WTC11 (cell line): ENCODE measurements at regions not wholly inside any gene's neighbourhood (a gene's known extent, or its start where the extent isn't known, plus 50 kb on each side); places are given as distances from the start of the nearest gene placed in this dataset.
A peak's percentile ranks its signal among the peaks of the same experiment; 100 is the strongest.

Source experiments
- ATAC-seq: fragments of 200-7000 bp; cut with Tn5 transposase; 2 replicates; pipeline ENCODE4 v1.10.0; 2021; ENCODE audit warnings: mild to moderate bottlenecking, moderate library complexity
- CTCF ChIA-PET: fragments of 300-600 bp; sonication (Branson Sonifier 250); formaldehyde crosslinking; loops from one replicate; lab custom pipeline; 2021; ENCODE audit warnings: antibody characterized with exemption; lab: Charles Lee
- POLR2A ChIA-PET: fragments of 350-600 bp; sonication (Branson Sonifier 250); formaldehyde crosslinking; loops from one replicate; lab custom pipeline; 2021; ENCODE audit warnings: antibody characterized with exemption; lab: Charles Lee
- DNase-seq: peaks from one replicate; pipeline ENCODE4 v3.0.0; 2021; ENCODE audit warnings: low spot score
- H3K27ac Mint-ChIP-seq: 2 replicates; pipeline ENCODE4 v1.8.0; 2021; ENCODE audit warnings: mixed read lengths
- H3K27me3 Mint-ChIP-seq: 2 replicates; pipeline ENCODE4 v1.8.0; 2021; ENCODE audit warnings: low read depth, mild to moderate bottlenecking, moderate library complexity, mixed read lengths
- H3K36me3 Mint-ChIP-seq: 2 replicates; pipeline ENCODE4 v1.8.0; 2021; ENCODE audit warnings: mixed read lengths
- H3K4me1 Mint-ChIP-seq: 2 replicates; pipeline ENCODE4 v1.8.0; 2022; ENCODE audit warnings: mixed read lengths
- H3K4me3 Mint-ChIP-seq: 2 replicates; pipeline ENCODE4 v1.8.0; 2021; ENCODE audit warnings: mild to moderate bottlenecking, moderate library complexity, mixed read lengths
- H3K9me3 Mint-ChIP-seq: 2 replicates; pipeline ENCODE4 v1.8.0; 2021; ENCODE audit warnings: mixed read lengths
- CBFB ChIP-seq: sonication (generic); formaldehyde crosslinking; IDR thresholded peaks from 2 replicates; pipeline ENCODE4 v1.8.1; 2022; ENCODE audit warnings: mild to moderate bottlenecking, low read depth, missing genetic modification reagents
- FOXJ3 ChIP-seq: sonication (generic); formaldehyde crosslinking; IDR thresholded peaks from 2 replicates; pipeline ENCODE4 v1.9.0; 2021; ENCODE audit warnings: missing genetic modification reagents, mild to moderate bottlenecking, borderline replicate concordance
- FOXP1 ChIP-seq: sonication (generic); formaldehyde crosslinking; IDR thresholded peaks from 2 replicates; pipeline ENCODE4 v1.8.0; 2022; ENCODE audit warnings: missing genetic modification reagents, mild to moderate bottlenecking, moderate library complexity, borderline replicate concordance
- GABPB1 ChIP-seq: sonication (generic); formaldehyde crosslinking; IDR thresholded peaks from 2 replicates; pipeline ENCODE4 v1.8.1; 2023; ENCODE audit warnings: mild to moderate bottlenecking, missing genetic modification reagents
- JAZF1 ChIP-seq: fragments of 250-450 bp; sonication (Bioruptor Pico); IDR thresholded peaks from 2 replicates; pipeline ENCODE4 v1.9.0; 2021; ENCODE audit warnings: moderate library complexity, mild to moderate bottlenecking, inconsistent platforms
- JUN ChIP-seq: sonication (generic); formaldehyde crosslinking; IDR thresholded peaks from 2 replicates; pipeline ENCODE4 v1.8.0; 2023; ENCODE audit warnings: mild to moderate bottlenecking, missing genetic modification reagents
- NR1H2 ChIP-seq: sonication (generic); formaldehyde crosslinking; IDR thresholded peaks from 2 replicates; pipeline ENCODE4 v1.9.0; 2021; ENCODE audit warnings: mild to moderate bottlenecking, moderate library complexity, missing genetic modification reagents
- NR3C1 ChIP-seq: sonication (generic); formaldehyde crosslinking; conservative IDR thresholded peaks from 2 replicates; pipeline ENCODE4 v1.8.1; 2023; ENCODE audit warnings: low read depth, mild to moderate bottlenecking, missing genetic modification reagents
- TEAD4 ChIP-seq: sonication (generic); formaldehyde crosslinking; IDR thresholded peaks from 2 replicates; pipeline ENCODE4 v1.8.0; 2022; ENCODE audit warnings: mild to moderate bottlenecking, missing genetic modification reagents
- ZBTB21 ChIP-seq: sonication (generic); formaldehyde crosslinking; IDR thresholded peaks from 2 replicates; pipeline ENCODE4 v1.8.1; 2023; ENCODE audit warnings: mild to moderate bottlenecking, missing genetic modification reagents, borderline replicate concordance
- ZNF138 ChIP-seq: sonication (generic); formaldehyde crosslinking; conservative IDR thresholded peaks from 2 replicates; pipeline ENCODE4 v1.8.1; 2022; ENCODE audit warnings: mild to moderate bottlenecking, moderate library complexity, missing genetic modification reagents
- ZNF671 ChIP-seq: fragments of 250-450 bp; sonication (Bioruptor Pico); IDR thresholded peaks from 2 replicates; pipeline ENCODE4 v1.8.0; 2021; ENCODE audit warnings: mild to moderate bottlenecking
- TF ChIP-seq, protein P1 (sequence below): fragments of 250-450 bp; sonication (Bioruptor Pico); IDR thresholded peaks from 2 replicates; pipeline ENCODE4 v1.8.0; 2021; ENCODE audit warnings: mild to moderate bottlenecking
- TF ChIP-seq, protein P2 (sequence below): sonication (generic); formaldehyde crosslinking; IDR thresholded peaks from 2 replicates; pipeline ENCODE4 v1.8.0; 2022; ENCODE audit warnings: mild to moderate bottlenecking, missing genetic modification reagents
- TF ChIP-seq, protein P3 (sequence below): sonication (generic); formaldehyde crosslinking; IDR thresholded peaks from 2 replicates; pipeline ENCODE4 v1.8.1; 2023; ENCODE audit warnings: mild to moderate bottlenecking, moderate library complexity, missing genetic modification reagents
- TF ChIP-seq, protein P4 (sequence below): sonication (generic); formaldehyde crosslinking; IDR thresholded peaks from 2 replicates; pipeline ENCODE4 v1.8.1; 2022; ENCODE audit warnings: missing genetic modification reagents, borderline replicate concordance
- TF ChIP-seq, protein P5 (sequence below): sonication (generic); formaldehyde crosslinking; IDR thresholded peaks from 2 replicates; pipeline ENCODE4 v1.8.1; 2022; ENCODE audit warnings: low read depth, mild to moderate bottlenecking, moderate library complexity, missing genetic modification reagents, borderline replicate concordance
- TF ChIP-seq, protein P6 (sequence below): sonication (generic); formaldehyde crosslinking; IDR thresholded peaks from 2 replicates; pipeline ENCODE4 v1.8.0; 2022; ENCODE audit warnings: mild to moderate bottlenecking, missing genetic modification reagents
- TF ChIP-seq, protein P7 (sequence below): sonication (generic); formaldehyde crosslinking; conservative IDR thresholded peaks from 2 replicates; pipeline ENCODE4 v1.8.1; 2022; ENCODE audit warnings: mild to moderate bottlenecking, missing genetic modification reagents
- TF ChIP-seq, protein P8 (sequence below): sonication (generic); formaldehyde crosslinking; IDR thresholded peaks from 2 replicates; pipeline ENCODE4 v1.8.1; 2023; ENCODE audit warnings: mild to moderate bottlenecking, missing genetic modification reagents

DNA sequence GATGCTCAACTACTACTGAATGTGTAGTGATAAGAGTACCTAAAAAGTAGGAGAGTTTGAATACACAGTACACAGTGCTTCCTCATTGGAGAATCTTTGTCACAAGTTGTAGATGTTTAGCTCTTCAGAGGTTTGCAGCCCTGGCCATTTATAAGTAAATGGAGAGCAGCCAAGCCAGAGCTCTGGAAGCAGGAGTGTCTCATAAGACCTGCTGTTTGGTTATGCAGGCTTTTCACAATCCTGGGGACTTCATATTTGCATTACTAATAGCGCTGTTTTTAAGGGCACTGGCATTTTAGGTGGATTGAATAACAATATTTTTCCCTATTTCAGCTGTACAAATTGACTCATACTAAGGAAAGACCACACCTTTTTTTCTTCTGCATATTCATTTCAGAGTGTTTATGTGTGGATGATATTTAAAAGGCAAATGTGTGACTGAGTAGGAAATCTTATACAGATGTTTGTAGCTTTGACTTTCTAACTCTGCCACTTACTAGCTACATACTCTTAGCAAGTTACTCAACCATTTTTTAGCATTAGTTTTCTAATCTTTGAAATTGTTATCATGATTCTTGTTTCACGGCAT is 730.5 kb upstream of the MAP3K7 start:
- no peak overlapping the region for H3K4me3 Mint-ChIP-seq

DNA sequence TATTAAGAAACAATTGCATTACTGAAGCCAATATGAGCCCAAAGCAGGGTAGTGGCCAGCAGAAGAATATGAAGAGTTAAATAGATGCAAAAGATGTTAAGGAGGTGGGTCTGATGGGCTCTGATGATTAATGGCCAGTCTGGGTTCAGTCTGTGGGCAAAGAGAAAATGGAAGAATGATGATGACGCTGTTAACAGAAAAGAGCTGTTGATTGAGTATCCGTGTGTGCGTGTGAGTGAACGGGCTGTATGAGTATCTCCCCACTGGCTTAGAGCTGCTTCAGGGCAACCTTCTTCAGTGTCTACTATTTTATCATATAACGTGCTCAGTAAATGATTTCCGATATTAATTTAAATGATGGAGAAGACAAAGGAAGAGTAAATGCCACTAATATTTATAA is 723.3 kb upstream of the MAP3K7 start:
- POLR2A ChIA-PET = interaction anchor here (0.7 kb wide), 1 partner anchor 1394 kb away, joined by 3 read pairs; no protein-coding TSS in a partner anchor
- Mint-ChIP-seq H3K9me3 (0 out of 2 replicates have a peak, but pooled peaks cover 2% of the 10 kb centered on the region), H3K4me3 (no peak overlapping the region), H3K36me3 (no peaks in the 10 kb centered on the region), H3K27ac (no peak overlapping the region), H3K4me1 (no peaks in the 10 kb centered on the region), H3K27me3 (peaks cover 60% of the 10 kb centered on the region)
- TF ChIP-seq, protein P1, sequence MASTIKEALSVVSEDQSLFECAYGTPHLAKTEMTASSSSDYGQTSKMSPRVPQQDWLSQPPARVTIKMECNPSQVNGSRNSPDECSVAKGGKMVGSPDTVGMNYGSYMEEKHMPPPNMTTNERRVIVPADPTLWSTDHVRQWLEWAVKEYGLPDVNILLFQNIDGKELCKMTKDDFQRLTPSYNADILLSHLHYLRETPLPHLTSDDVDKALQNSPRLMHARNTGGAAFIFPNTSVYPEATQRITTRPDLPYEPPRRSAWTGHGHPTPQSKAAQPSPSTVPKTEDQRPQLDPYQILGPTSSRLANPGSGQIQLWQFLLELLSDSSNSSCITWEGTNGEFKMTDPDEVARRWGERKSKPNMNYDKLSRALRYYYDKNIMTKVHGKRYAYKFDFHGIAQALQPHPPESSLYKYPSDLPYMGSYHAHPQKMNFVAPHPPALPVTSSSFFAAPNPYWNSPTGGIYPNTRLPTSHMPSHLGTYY (CRISPR knock-in tag) = no peak
- TF ChIP-seq, protein P2, sequence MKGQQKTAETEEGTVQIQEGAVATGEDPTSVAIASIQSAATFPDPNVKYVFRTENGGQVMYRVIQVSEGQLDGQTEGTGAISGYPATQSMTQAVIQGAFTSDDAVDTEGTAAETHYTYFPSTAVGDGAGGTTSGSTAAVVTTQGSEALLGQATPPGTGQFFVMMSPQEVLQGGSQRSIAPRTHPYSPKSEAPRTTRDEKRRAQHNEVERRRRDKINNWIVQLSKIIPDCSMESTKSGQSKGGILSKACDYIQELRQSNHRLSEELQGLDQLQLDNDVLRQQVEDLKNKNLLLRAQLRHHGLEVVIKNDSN (CRISPR knock-in tag) = no peak
- TF ChIP-seq FOXJ3 (CRISPR knock-in tag) (no peak), ZNF138 (no peak), CBFB (no peak), ZNF671 (CRISPR knock-in tag) (no peak), NR3C1 (CRISPR knock-in tag) (no peak), JAZF1 (CRISPR knock-in tag) (no peak), NR1H2 (CRISPR knock-in tag) (no peak), GABPB1 (CRISPR knock-in tag) (no peak), ZBTB21 (CRISPR knock-in tag) (no peak)
- TF ChIP-seq, protein P3, sequence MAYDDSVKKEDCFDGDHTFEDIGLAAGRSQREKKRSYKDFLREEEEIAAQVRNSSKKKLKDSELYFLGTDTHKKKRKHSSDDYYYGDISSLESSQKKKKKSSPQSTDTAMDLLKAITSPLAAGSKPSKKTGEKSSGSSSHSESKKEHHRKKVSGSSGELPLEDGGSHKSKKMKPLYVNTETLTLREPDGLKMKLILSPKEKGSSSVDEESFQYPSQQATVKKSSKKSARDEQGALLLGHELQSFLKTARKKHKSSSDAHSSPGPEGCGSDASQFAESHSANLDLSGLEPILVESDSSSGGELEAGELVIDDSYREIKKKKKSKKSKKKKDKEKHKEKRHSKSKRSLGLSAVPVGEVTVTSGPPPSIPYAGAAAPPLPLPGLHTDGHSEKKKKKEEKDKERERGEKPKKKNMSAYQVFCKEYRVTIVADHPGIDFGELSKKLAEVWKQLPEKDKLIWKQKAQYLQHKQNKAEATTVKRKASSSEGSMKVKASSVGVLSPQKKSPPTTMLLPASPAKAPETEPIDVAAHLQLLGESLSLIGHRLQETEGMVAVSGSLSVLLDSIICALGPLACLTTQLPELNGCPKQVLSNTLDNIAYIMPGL (CRISPR knock-in tag) = no peak
- TF ChIP-seq, protein P4, sequence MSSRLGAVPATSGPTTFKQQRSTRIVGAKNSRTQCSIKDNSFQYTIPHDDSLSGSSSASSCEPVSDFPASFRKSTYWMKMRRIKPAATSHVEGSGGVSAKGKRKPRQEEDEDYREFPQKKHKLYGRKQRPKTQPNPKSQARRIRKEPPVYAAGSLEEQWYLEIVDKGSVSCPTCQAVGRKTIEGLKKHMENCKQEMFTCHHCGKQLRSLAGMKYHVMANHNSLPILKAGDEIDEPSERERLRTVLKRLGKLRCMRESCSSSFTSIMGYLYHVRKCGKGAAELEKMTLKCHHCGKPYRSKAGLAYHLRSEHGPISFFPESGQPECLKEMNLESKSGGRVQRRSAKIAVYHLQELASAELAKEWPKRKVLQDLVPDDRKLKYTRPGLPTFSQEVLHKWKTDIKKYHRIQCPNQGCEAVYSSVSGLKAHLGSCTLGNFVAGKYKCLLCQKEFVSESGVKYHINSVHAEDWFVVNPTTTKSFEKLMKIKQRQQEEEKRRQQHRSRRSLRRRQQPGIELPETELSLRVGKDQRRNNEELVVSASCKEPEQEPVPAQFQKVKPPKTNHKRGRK = no peak
- TF ChIP-seq, protein P5, sequence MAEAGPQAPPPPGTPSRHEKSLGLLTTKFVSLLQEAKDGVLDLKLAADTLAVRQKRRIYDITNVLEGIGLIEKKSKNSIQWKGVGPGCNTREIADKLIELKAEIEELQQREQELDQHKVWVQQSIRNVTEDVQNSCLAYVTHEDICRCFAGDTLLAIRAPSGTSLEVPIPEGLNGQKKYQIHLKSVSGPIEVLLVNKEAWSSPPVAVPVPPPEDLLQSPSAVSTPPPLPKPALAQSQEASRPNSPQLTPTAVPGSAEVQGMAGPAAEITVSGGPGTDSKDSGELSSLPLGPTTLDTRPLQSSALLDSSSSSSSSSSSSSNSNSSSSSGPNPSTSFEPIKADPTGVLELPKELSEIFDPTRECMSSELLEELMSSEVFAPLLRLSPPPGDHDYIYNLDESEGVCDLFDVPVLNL (CRISPR knock-in tag) = no peak
- TF ChIP-seq, protein P6, sequence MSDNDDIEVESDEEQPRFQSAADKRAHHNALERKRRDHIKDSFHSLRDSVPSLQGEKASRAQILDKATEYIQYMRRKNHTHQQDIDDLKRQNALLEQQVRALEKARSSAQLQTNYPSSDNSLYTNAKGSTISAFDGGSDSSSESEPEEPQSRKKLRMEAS (CRISPR knock-in tag) = no peak
- TF ChIP-seq, protein P7, sequence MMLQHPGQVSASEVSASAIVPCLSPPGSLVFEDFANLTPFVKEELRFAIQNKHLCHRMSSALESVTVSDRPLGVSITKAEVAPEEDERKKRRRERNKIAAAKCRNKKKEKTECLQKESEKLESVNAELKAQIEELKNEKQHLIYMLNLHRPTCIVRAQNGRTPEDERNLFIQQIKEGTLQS (CRISPR knock-in tag) = no peak
- ATAC-seq (no peak), DNase-seq (no peak)
- CTCF ChIA-PET = no interaction called here

More for the DNA sequence above, 730.5 kb upstream of the MAP3K7 start:
- Mint-ChIP-seq H3K9me3 (no peaks in the 10 kb centered on the region), H3K4me1 (peaks cover 22% of the 10 kb centered on the region), H3K27ac (no peak overlapping the region), H3K27me3 (peaks cover 7% of the 10 kb centered on the region)
- ChIA-PET CTCF (interaction anchor here (1.2 to 1.4 kb wide), 3 partner anchors 12 to 41 kb away, joined by 3 to 7 read pairs (median 3); no protein-coding TSS in a partner anchor), POLR2A (no interaction called here)
- ATAC-seq = peak; percentile 81
- TF ChIP-seq TEAD4 (CRISPR knock-in tag) (no peak), JUN (CRISPR knock-in tag) (no peak), FOXP1 (no peak)
- TF ChIP-seq, protein P3 (CRISPR knock-in tag) = no peak
- TF ChIP-seq, protein P8, sequence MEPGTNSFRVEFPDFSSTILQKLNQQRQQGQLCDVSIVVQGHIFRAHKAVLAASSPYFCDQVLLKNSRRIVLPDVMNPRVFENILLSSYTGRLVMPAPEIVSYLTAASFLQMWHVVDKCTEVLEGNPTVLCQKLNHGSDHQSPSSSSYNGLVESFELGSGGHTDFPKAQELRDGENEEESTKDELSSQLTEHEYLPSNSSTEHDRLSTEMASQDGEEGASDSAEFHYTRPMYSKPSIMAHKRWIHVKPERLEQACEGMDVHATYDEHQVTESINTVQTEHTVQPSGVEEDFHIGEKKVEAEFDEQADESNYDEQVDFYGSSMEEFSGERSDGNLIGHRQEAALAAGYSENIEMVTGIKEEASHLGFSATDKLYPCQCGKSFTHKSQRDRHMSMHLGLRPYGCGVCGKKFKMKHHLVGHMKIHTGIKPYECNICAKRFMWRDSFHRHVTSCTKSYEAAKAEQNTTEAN = no peak
- TF ChIP-seq, all 79 proteins: peak for 0
- DNase-seq = no peak
- H3K36me3 Mint-ChIP-seq = no peaks in the 10 kb centered on the region
